RWPE1 (cell line): ENCODE measurements at regions not wholly inside any gene's neighbourhood (a gene's known extent, or its start where the extent isn't known, plus 50 kb on each side); places are given as distances from the start of the nearest gene placed in this dataset.

Experiments
- CTCF ChIA-PET: fragments of 350-600 bp; sonication (Branson Sonifier 250); formaldehyde crosslinking; extraction: SDS; loops from one replicate; lab custom pipeline; 2021; lab: Yijun Ruan, JAX
- POLR2A ChIA-PET: fragments of 400-600 bp; formaldehyde crosslinking; extraction: SDS; loops from one replicate; lab custom pipeline; 2020; ENCODE audit warnings: antibody characterized with exemption; ENCODE audit not compliant: low non-redundant PET; lab: Yijun Ruan, JAX
- DNase-seq: peaks from one replicate; pipeline ENCODE4 v3.0.0; 2012; ENCODE audit warnings: low spot score
- H3K27ac ChIP-seq: fragments of 450-650 bp; 2 replicates; pipeline ENCODE4 v1.5.1; 2017
- CTCF ChIP-seq: fragments of 450-650 bp; conservative IDR thresholded peaks from 2 replicates; pipeline ENCODE4 v1.5.1; 2017; ENCODE audit warnings: low read depth, mild to moderate bottlenecking

GRCh38 chr15:47182818-47183217 is 534.5 kb upstream of the SEMA6D start:
- CTCF ChIA-PET: no interaction called here
- POLR2A ChIA-PET: no interaction called here
- TF ChIP-seq CTCF: no peak
- no peak overlapping the region for H3K27ac ChIP-seq
- no peak for DNase-seq

- DNase-seq: peak; percentile 3
- ChIA-PET POLR2A (no interaction called here), CTCF (interaction anchor here (0.6 kb wide), 1 partner anchor 12 kb away, joined by 3 read pairs; no protein-coding TSS in a partner anchor)
- no peak for TF ChIP-seq CTCF
- no peak overlapping the region for H3K27ac ChIP-seq
Observed at GRCh38 chr15:47184003-47184907, 533.0 kb upstream of the SEMA6D start.

GRCh38 chr15:47184908-47185801 is 532.1 kb upstream of the SEMA6D start:
- TF ChIP-seq CTCF: no peak
- no peak overlapping the region for H3K27ac ChIP-seq
- no peak for DNase-seq
- ChIA-PET CTCF (interaction anchor here (1.0 kb wide), 1 partner anchor 11 kb away, joined by 4 read pairs; no protein-coding TSS in a partner anchor), POLR2A (no interaction called here)

- TF ChIP-seq CTCF: no peak
- POLR2A ChIA-PET: no interaction called here
- CTCF ChIA-PET: interaction anchor here (0.6 kb wide), 1 partner anchor 23 kb away, joined by 3 read pairs; no protein-coding TSS in a partner anchor
- DNase-seq: no peak
- H3K27ac ChIP-seq: no peak overlapping the region
Observed at GRCh38 chr15:47186075-47186474, 531.2 kb upstream of the SEMA6D start.

GRCh38 chr15:47188758-47189507 is 528.4 kb upstream of the SEMA6D start:
- no peak for TF ChIP-seq CTCF
- no peak overlapping the region for H3K27ac ChIP-seq
- ChIA-PET POLR2A (no interaction called here), CTCF (interaction anchor here (0.6 kb wide), 1 partner anchor 523 kb away, joined by 4 read pairs; no protein-coding TSS in a partner anchor)
- DNase-seq: no peak
